ENCODE measurements at regions not wholly inside any gene's neighbourhood (a gene's known extent, or its start where the extent isn't known, plus 50 kb on each side); places are given as distances from the start of the nearest gene placed in this dataset.

DNA sequence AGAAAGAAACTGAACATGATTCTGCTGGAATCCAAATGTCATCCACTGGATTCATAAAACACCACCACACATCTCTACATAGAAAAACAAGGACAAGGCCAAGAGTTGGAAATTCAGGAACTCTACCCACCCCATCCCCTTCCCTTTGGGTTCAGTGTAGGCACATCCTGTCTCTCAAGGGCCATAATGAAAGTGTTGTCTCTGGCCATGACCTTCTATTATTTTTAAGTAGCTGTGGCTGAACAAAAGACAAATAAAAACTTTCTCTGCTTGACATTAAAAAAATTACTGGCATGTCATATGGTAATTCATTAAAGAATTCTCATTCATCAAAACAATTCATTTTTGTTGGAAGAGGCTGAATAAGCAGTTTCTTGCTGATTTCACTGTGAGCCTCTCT is 54.9 kb upstream of the ZBTB18 start:
- H3K9me3 ChIP-seq (ENCODE audit: severe bottlenecking), result no peaks in the 10 kb centered on the region
- H3K27me3 ChIP-seq (ENCODE audit: insufficient read depth, poor library complexity, severe bottlenecking), result no peaks in the 10 kb centered on the region
- no peaks in the 10 kb centered on the region for H3K36me3 ChIP-seq (ENCODE audit: low read depth)
- no peak for DNase-seq (ENCODE audit: low spot score)
- no peak for ATAC-seq (ENCODE audit: low read depth)
- no peak overlapping the region for H3K27ac ChIP-seq (ENCODE audit: poor library complexity, severe bottlenecking)
- no peak overlapping the region for H3K4me3 ChIP-seq (ENCODE audit: severe bottlenecking)
- no peak for TF ChIP-seq CTCF (IDR thresholded peaks at IDR 0.05; ENCODE audit: poor library complexity, severe bottlenecking)
- H3K4me1 ChIP-seq (ENCODE audit: insufficient read depth, poor library complexity, severe bottlenecking), result no peaks in the 10 kb centered on the region

DNA sequence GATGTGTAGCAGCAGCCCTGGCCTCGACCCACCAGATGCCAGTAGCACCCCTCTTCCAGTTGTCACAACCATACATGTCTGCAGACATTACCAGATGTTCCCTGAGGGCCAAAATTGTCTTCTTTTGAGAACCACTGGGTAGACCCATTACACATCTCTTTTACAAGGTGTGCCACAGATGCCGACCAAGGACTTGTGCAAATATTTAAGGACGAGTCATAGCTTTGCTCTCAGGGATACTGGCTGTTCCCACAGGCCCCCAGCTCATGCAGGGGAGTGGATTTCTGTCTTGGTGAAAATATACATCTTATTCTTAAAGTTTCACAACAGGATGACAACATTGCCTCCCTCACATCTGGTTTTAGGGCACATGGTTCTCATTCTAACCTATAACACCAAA is 59.4 kb upstream of the ZBTB18 start:
- Histone ChIP-seq H3K9me3 (ENCODE audit: severe bottlenecking) (no peaks in the 10 kb centered on the region), H3K27ac (ENCODE audit: poor library complexity, severe bottlenecking) (no peak overlapping the region), H3K4me3 (ENCODE audit: severe bottlenecking) (no peak overlapping the region), H3K27me3 (ENCODE audit: insufficient read depth, poor library complexity, severe bottlenecking) (no peaks in the 10 kb centered on the region), H3K4me1 (ENCODE audit: insufficient read depth, poor library complexity, severe bottlenecking) (no peaks in the 10 kb centered on the region), H3K36me3 (ENCODE audit: low read depth) (no peaks in the 10 kb centered on the region)
- no peak for TF ChIP-seq CTCF (IDR thresholded peaks at IDR 0.05; ENCODE audit: poor library complexity, severe bottlenecking)
- DNase-seq (ENCODE audit: low spot score) (no peak), ATAC-seq (ENCODE audit: low read depth) (no peak)

- Histone ChIP-seq H3K27ac (ENCODE audit: poor library complexity, severe bottlenecking) (no peak overlapping the region), H3K36me3 (ENCODE audit: low read depth) (no peaks in the 10 kb centered on the region), H3K4me1 (ENCODE audit: insufficient read depth, poor library complexity, severe bottlenecking) (no peaks in the 10 kb centered on the region), H3K9me3 (ENCODE audit: severe bottlenecking) (no peaks in the 10 kb centered on the region), H3K4me3 (ENCODE audit: severe bottlenecking) (no peak overlapping the region), H3K27me3 (ENCODE audit: insufficient read depth, poor library complexity, severe bottlenecking) (no peaks in the 10 kb centered on the region)
- no peak for TF ChIP-seq CTCF (IDR thresholded peaks at IDR 0.05; ENCODE audit: poor library complexity, severe bottlenecking)
- DNase-seq (ENCODE audit: low spot score) (no peak), ATAC-seq (ENCODE audit: low read depth) (no peak)
Observed at GRCh38 chr1:243984788-243985187, 66.3 kb upstream of the ZBTB18 start.

- ATAC-seq (ENCODE audit: low read depth) (no peak), DNase-seq (ENCODE audit: low spot score) (no peak)
- Histone ChIP-seq H3K9me3 (ENCODE audit: severe bottlenecking) (no peaks in the 10 kb centered on the region), H3K27ac (ENCODE audit: poor library complexity, severe bottlenecking) (no peak overlapping the region), H3K4me3 (ENCODE audit: severe bottlenecking) (no peak overlapping the region), H3K4me1 (ENCODE audit: insufficient read depth, poor library complexity, severe bottlenecking) (no peaks in the 10 kb centered on the region), H3K27me3 (ENCODE audit: insufficient read depth, poor library complexity, severe bottlenecking) (no peaks in the 10 kb centered on the region), H3K36me3 (ENCODE audit: low read depth) (no peaks in the 10 kb centered on the region)
- no peak for TF ChIP-seq CTCF (IDR thresholded peaks at IDR 0.05; ENCODE audit: poor library complexity, severe bottlenecking)
Observed at GRCh38 chr1:243982447-243983018, 68.5 kb upstream of the ZBTB18 start.

DNA sequence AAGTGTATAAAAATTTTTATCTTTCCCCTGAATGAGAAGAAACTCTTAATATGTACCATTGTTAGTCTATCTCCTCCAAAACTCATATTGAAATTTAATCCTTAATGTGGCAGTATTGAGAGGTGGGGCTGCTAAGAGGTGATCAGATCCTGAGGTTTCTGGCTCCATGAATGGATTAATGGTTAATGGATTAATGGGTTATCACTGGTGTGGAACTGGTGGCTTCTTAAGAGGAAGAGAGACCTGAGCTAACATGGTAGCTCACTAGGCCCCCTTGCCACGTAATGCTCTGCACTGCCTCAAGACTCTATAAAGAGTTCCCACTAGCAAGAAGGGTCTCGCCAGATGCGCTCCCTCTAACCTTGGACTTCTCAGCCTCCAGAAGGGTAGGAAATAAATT is 70.6 kb upstream of the ZBTB18 start:
- Histone ChIP-seq H3K9me3 (ENCODE audit: severe bottlenecking) (no peaks in the 10 kb centered on the region), H3K27me3 (ENCODE audit: insufficient read depth, poor library complexity, severe bottlenecking) (no peaks in the 10 kb centered on the region), H3K4me1 (ENCODE audit: insufficient read depth, poor library complexity, severe bottlenecking) (no peaks in the 10 kb centered on the region), H3K36me3 (ENCODE audit: low read depth) (no peaks in the 10 kb centered on the region), H3K4me3 (ENCODE audit: severe bottlenecking) (no peak overlapping the region), H3K27ac (ENCODE audit: poor library complexity, severe bottlenecking) (no peak overlapping the region)
- TF ChIP-seq CTCF (IDR thresholded peaks at IDR 0.05; ENCODE audit: poor library complexity, severe bottlenecking), result no peak
- ATAC-seq (ENCODE audit: low read depth) (no peak), DNase-seq (ENCODE audit: low spot score) (no peak)

All from RWPE2 (cell line).